CD4-positive, alpha-beta T cell (primary cell): ENCODE measurements at regions not wholly inside any gene's neighbourhood (a gene's known extent, or its start where the extent isn't known, plus 50 kb on each side); places are given as distances from the start of the nearest gene placed in this dataset.
"Not testable (repeated sequence)": the region's sequence is repeated elsewhere in the genome, so short reads cannot be mapped to it uniquely, and the experiment has no call there.

Source experiments
- ATAC-seq: fragments of 200-7000 bp; cut with Tn5 transposase; one replicate; pipeline ENCODE4 v1.10.0; 2022; ENCODE audit warnings: mild to moderate bottlenecking; ENCODE audit not compliant: poor library complexity
- CTCF ChIA-PET: fragments of 350-600 bp; sonication (Branson Sonifier 250); formaldehyde crosslinking; loops from one replicate; lab custom pipeline; 2021; ENCODE audit warnings: antibody characterized with exemption, inconsistent platforms; lab: Charles Lee
- POLR2A ChIA-PET: fragments of 350-600 bp; sonication (Branson Sonifier 250); formaldehyde crosslinking; loops from one replicate; lab custom pipeline; 2021; ENCODE audit warnings: antibody characterized with exemption, inconsistent platforms; lab: Charles Lee
- DNase-seq, 14 experiments: peaks; one replicate each; pipeline ENCODE4 v3.0.0-alpha.2; 2013 to 2020; ENCODE audit warnings: mixed read lengths in 2 of 14
- H3K27ac ChIP-seq, 2 donors: one replicate each; pipeline versions ENCODE4 v1.5.1 to v1.7.0; 2013; ENCODE audit warnings: low read length in 2 of 2, low read depth in 1 of 2, mild to moderate bottlenecking in 1 of 2
- H3K27me3 ChIP-seq, 2 experiments: 1 replicate in 1 of 2; 2 replicates in 1 of 2; pipeline versions ENCODE4 v1.6.1 to v1.7.0; 2013; ENCODE audit warnings: low read length in 2 of 2, control low read depth in 1 of 2, mild to moderate bottlenecking in 1 of 2, moderate library complexity in 1 of 2; ENCODE audit not compliant: insufficient read depth in 2 of 2, control insufficient read depth in 1 of 2
- H3K36me3 ChIP-seq: one replicate; pipeline ENCODE4 v1.6.1; 2013; ENCODE audit warnings: low read length, control low read depth; ENCODE audit not compliant: insufficient read depth
- H3K4me1 ChIP-seq: one replicate; pipeline ENCODE4 v1.6.1; 2013; ENCODE audit warnings: low read length, control low read depth; ENCODE audit not compliant: insufficient read depth
- H3K4me3 ChIP-seq: one replicate; pipeline ENCODE4 v1.5.1; 2013; ENCODE audit warnings: mild to moderate bottlenecking, low read length, moderate library complexity
- H3K9me3 ChIP-seq, 2 experiments: 1 replicate in 1 of 2; 2 replicates in 1 of 2; pipeline versions ENCODE4 v1.6.1 to v1.7.0; 2013; ENCODE audit warnings: low read length in 2 of 2, mild to moderate bottlenecking in 2 of 2, control low read depth in 1 of 2, moderate library complexity in 1 of 2; ENCODE audit not compliant: control insufficient read depth in 1 of 2, insufficient read depth in 1 of 2
- H3K27ac Mint-ChIP-seq: one replicate; pipeline ENCODE4 v1.8.0; 2020; ENCODE audit warnings: mixed read lengths
- H3K27me3 Mint-ChIP-seq: one replicate; pipeline ENCODE4 v1.8.0; 2021; ENCODE audit warnings: mixed read lengths
- H3K36me3 Mint-ChIP-seq: one replicate; pipeline ENCODE4 v1.8.0; 2021; ENCODE audit warnings: low read depth, mixed read lengths
- H3K4me1 Mint-ChIP-seq: one replicate; pipeline ENCODE4 v1.8.0; 2021; ENCODE audit warnings: low read depth, mixed read lengths
- H3K4me3 Mint-ChIP-seq: one replicate; pipeline ENCODE4 v1.8.0; 2020; ENCODE audit warnings: mild to moderate bottlenecking, mixed read lengths
- H3K9me3 Mint-ChIP-seq: one replicate; pipeline ENCODE4 v1.8.0; 2020; ENCODE audit warnings: mixed read lengths
- intact Hi-C, 2 experiments: fragments of 100-400 bp; cut with DNase I in 1 of 2; cut with micrococcal nuclease in 1 of 2; formaldehyde crosslinking; loops; one replicate each; pipeline versions ENCODE4 v1.15.1 to v1.9.0; 2023 to 2025; cut with DNase I, micrococcal nuclease
- TF ChIP-seq, protein P1 (sequence below): fragments of 200-600 bp; IDR thresholded peaks from one replicate; pipeline ENCODE4 v1.8.0; 2022; ENCODE audit warnings: antibody characterized with exemption, mild to moderate bottlenecking

DNA sequence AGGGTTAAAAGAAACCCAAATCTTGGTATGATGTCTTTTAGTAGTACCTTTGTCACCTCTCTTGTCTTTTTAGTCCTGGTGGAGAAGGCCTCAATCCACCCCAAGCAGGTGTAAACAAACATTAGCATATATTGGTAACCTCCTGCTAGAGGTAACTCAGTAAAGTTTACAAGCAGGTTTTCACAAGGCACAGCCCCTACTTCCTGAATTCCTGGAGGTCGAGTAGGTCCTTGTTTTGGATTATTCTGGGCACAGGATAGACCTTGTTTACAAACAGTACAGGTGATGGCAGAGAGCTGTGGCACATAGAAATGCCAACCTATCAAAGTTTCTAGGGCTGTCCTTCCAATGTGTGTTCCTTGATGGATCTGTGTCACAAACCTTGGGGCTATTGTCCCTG is 99.1 kb downstream of the ALG10 start:
- Mint-ChIP-seq H3K27me3 (no peaks in the 10 kb centered on the region), H3K9me3 (no peaks in the 10 kb centered on the region), H3K36me3 (no peaks in the 10 kb centered on the region), H3K4me1 (peaks cover 6% of the 10 kb centered on the region), H3K27ac (no peak overlapping the region), H3K4me3 (no peak overlapping the region)
- no peak for ATAC-seq
- no peak overlapping the region for H3K27ac ChIP-seq
- no peak for DNase-seq
- H3K4me1 ChIP-seq, result peaks cover 9% of the 10 kb centered on the region
- H3K36me3 ChIP-seq, result no peaks in the 10 kb centered on the region
- POLR2A ChIA-PET, result no interaction called here
- TF ChIP-seq, protein P1, sequence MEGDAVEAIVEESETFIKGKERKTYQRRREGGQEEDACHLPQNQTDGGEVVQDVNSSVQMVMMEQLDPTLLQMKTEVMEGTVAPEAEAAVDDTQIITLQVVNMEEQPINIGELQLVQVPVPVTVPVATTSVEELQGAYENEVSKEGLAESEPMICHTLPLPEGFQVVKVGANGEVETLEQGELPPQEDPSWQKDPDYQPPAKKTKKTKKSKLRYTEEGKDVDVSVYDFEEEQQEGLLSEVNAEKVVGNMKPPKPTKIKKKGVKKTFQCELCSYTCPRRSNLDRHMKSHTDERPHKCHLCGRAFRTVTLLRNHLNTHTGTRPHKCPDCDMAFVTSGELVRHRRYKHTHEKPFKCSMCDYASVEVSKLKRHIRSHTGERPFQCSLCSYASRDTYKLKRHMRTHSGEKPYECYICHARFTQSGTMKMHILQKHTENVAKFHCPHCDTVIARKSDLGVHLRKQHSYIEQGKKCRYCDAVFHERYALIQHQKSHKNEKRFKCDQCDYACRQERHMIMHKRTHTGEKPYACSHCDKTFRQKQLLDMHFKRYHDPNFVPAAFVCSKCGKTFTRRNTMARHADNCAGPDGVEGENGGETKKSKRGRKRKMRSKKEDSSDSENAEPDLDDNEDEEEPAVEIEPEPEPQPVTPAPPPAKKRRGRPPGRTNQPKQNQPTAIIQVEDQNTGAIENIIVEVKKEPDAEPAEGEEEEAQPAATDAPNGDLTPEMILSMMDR, result no peak
- CTCF ChIA-PET, result no interaction called here
- intact Hi-C loops, result no loop called here
- H3K4me3 ChIP-seq, result no peak overlapping the region
- H3K9me3 ChIP-seq, result no peaks in the 10 kb centered on the region
- no peaks in the 10 kb centered on the region for H3K27me3 ChIP-seq

GRCh38 chr12:34123092-34123491 is 100.8 kb downstream of the ALG10 start:
- H3K4me3 Mint-ChIP-seq, H3K27me3 Mint-ChIP-seq, H3K9me3 Mint-ChIP-seq, H3K27ac Mint-ChIP-seq, H3K36me3 ChIP-seq, H3K4me3 ChIP-seq, H3K9me3 ChIP-seq, H3K36me3 Mint-ChIP-seq, H3K27ac ChIP-seq, H3K27me3 ChIP-seq, POLR2A ChIA-PET: not testable (repeated sequence)
- ATAC-seq, result peak; percentile 61
- CTCF ChIA-PET, result interaction anchor here (1.0 to 1.2 kb wide), 2 partner anchors 14 to 31 kb away, joined by 3 read pairs; no protein-coding TSS in a partner anchor
- H3K4me1 Mint-ChIP-seq, result peaks cover 12% of the 10 kb centered on the region
- intact Hi-C loops, result loop anchor here (1.0 kb wide), 1 partner anchor 95 kb away; no protein-coding TSS in a partner anchor
- peaks cover 15% of the 10 kb centered on the region for H3K4me1 ChIP-seq
- DNase-seq, result peak in 11 of 14 experiments; percentile 14 to 75 (median 41)
- TF ChIP-seq, protein P1, result peak; percentile 88

- Histone ChIP-seq H3K4me1 (peaks cover 15% of the 10 kb centered on the region), H3K9me3 (peaks cover 0 to 4% of the 10 kb centered on the region in 2 experiments), H3K36me3 (no peaks in the 10 kb centered on the region), H3K4me3 (no peak overlapping the region), H3K27ac (no peak overlapping the region), H3K27me3 (no peaks in the 10 kb centered on the region)
- CTCF ChIA-PET, result no interaction called here
- ATAC-seq (no peak), DNase-seq (no peak)
- peaks cover 9% of the 10 kb centered on the region for H3K27me3 Mint-ChIP-seq
- TF ChIP-seq, protein P1, result no peak
- no peak overlapping the region for H3K27ac Mint-ChIP-seq
- no peaks in the 10 kb centered on the region for H3K9me3 Mint-ChIP-seq
- H3K4me3 Mint-ChIP-seq, result no peak overlapping the region
- POLR2A ChIA-PET, result no interaction called here
- intact Hi-C loops, result loop anchor here in 1 of 2 experiments (2.0 kb wide), 1 partner anchor 88 kb away; no protein-coding TSS in a partner anchor
- peaks cover 12% of the 10 kb centered on the region for H3K4me1 Mint-ChIP-seq
- H3K36me3 Mint-ChIP-seq, result no peaks in the 10 kb centered on the region
These were observed 102.3 kb downstream of the ALG10 start for GRCh38 chr12:34124608-34125007.
